ENCODE measurements at regions not wholly inside any gene's neighbourhood (a gene's known extent, or its start where the extent isn't known, plus 50 kb on each side); places are given as distances from the start of the nearest gene placed in this dataset.

DNA sequence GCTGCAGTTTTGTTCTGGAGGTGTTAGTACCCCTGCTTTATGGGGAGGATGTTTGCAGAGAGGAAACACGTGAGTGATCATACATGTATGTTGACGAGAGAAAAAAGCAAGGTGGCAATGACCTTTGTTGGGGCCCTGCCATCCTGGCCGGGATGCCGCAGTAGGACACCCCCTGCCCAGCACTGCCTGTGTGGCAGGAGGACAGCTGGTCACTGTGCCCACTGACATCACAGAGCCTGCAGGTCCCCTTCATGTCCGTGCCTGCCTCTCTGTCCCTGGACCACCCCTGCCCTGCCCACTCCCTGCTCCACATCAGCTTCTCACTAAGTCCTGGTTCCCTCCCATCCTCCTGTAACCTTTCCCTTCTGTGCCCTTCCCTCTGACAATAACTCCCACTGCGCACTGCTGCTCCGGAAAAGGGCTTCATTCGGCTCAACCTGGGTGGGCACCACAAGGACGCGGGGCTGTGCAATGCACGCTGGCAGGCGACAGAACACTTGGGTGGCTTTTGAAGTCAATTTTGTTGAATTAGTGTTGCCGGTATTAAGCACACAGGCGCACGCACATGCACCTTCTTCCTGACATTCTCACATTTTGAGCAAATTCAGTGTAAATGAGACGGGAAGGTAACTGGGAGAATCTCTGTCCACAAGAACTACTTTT, 51.5 kb upstream of the TWIST2 start:
- TF ChIP-seq, protein P1, sequence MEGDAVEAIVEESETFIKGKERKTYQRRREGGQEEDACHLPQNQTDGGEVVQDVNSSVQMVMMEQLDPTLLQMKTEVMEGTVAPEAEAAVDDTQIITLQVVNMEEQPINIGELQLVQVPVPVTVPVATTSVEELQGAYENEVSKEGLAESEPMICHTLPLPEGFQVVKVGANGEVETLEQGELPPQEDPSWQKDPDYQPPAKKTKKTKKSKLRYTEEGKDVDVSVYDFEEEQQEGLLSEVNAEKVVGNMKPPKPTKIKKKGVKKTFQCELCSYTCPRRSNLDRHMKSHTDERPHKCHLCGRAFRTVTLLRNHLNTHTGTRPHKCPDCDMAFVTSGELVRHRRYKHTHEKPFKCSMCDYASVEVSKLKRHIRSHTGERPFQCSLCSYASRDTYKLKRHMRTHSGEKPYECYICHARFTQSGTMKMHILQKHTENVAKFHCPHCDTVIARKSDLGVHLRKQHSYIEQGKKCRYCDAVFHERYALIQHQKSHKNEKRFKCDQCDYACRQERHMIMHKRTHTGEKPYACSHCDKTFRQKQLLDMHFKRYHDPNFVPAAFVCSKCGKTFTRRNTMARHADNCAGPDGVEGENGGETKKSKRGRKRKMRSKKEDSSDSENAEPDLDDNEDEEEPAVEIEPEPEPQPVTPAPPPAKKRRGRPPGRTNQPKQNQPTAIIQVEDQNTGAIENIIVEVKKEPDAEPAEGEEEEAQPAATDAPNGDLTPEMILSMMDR (IDR thresholded peaks at IDR 0.05; ENCODE audit: low read length, missing control alignments) = no peak
- DNase-seq (ENCODE audit: low read depth) = no peak
- H3K4me3 ChIP-seq (replicated peaks; ENCODE audit: low read depth, low read length) = no peak overlapping the region

DNA sequence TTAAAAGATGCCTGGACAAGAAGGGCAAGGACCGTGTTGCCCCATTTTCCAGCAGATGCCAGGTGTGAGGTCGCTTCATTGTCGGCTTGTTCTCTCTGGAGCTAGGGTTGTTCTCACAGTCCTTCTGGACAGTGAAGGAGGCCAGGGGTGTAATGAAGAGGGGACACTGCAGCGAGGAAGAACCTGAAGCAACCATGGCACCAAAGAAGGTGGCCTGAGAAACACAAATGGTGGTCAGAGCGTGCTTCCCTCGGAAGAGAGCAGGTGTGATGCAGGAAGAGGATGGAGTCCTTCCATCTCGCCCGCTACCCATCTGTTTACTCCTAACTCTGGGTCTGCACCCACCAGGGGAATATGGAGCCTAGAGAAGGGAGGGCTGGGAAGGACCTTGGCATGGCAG, 50.3 kb upstream of the TWIST2 start:
- H3K4me3 ChIP-seq (replicated peaks; ENCODE audit: low read depth, low read length) = no peak overlapping the region
- TF ChIP-seq, protein P1 (IDR thresholded peaks at IDR 0.05; ENCODE audit: low read length, missing control alignments) = no peak
- no peak for DNase-seq (ENCODE audit: low read depth)
